Sigmoid colon (tissue), 3 donors: ENCODE measurements at regions not wholly inside any gene's neighbourhood (a gene's known extent, or its start where the extent isn't known, plus 50 kb on each side); places are given as distances from the start of the nearest gene placed in this dataset.

ENCODE experiments used
- POLR2A ChIP-seq, 2 donors: fragments of 450-650 bp; IDR thresholded peaks; one replicate each; pipeline ENCODE4 v1.6.1; 2016; ENCODE audit warnings: antibody characterized with exemption in 2 of 2, mild to moderate bottlenecking in 2 of 2, moderate library complexity in 2 of 2
- TF ChIP-seq, protein P1 (sequence below), 4 experiments: fragments of 450-650 bp in 3 of 4; fragments of 200-600 bp in 1 of 4; IDR thresholded peaks; one replicate each; pipeline ENCODE4 v1.5.1; 2016 to 2019; ENCODE audit warnings: antibody characterized with exemption in 4 of 4, mild to moderate bottlenecking in 3 of 4, moderate library complexity in 2 of 4

DNA sequence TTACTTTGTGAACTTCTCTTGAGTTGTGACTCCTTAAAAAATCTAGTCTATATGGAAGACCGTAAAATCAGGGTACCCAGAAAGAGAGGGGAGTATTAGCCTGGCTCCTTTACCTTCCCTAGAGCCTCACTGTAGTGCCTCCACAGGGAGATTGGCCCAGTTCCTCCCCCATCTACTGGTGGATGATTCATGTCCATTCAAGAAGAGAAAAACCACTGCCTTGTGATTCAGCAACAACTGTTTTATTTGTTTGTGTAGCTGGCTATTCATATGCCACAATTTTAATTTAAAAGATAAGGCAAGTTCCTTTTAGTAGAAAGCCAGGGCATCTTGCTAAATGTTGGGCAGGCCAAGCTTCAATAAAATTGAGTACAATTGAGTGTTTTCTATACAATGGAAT lies 221.8 kb upstream of the KCNIP4 start:
- TF ChIP-seq, protein P1, sequence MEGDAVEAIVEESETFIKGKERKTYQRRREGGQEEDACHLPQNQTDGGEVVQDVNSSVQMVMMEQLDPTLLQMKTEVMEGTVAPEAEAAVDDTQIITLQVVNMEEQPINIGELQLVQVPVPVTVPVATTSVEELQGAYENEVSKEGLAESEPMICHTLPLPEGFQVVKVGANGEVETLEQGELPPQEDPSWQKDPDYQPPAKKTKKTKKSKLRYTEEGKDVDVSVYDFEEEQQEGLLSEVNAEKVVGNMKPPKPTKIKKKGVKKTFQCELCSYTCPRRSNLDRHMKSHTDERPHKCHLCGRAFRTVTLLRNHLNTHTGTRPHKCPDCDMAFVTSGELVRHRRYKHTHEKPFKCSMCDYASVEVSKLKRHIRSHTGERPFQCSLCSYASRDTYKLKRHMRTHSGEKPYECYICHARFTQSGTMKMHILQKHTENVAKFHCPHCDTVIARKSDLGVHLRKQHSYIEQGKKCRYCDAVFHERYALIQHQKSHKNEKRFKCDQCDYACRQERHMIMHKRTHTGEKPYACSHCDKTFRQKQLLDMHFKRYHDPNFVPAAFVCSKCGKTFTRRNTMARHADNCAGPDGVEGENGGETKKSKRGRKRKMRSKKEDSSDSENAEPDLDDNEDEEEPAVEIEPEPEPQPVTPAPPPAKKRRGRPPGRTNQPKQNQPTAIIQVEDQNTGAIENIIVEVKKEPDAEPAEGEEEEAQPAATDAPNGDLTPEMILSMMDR (IDR thresholded peaks at IDR 0.05) = no peak
- TF ChIP-seq POLR2A (IDR thresholded peaks at IDR 0.05) = no peak
